C4-2B (cell line): ENCODE measurements at regions not wholly inside any gene's neighbourhood (a gene's known extent, or its start where the extent isn't known, plus 50 kb on each side); places are given as distances from the start of the nearest gene placed in this dataset.

ENCODE experiments used
- CTCF ChIP-seq: fragments of 450-650 bp; conservative IDR thresholded peaks from 2 replicates; pipeline ENCODE4 v1.5.1; 2017; ENCODE audit warnings: mild to moderate bottlenecking
- ZFX ChIP-seq: fragments of 450-650 bp; IDR thresholded peaks from 2 replicates; pipeline ENCODE4 v1.6.1; 2017

- no peak for TF ChIP-seq CTCF
- no peak for TF ChIP-seq ZFX
Observed at GRCh38 chr22:48238284-48238915, 1476.0 kb downstream of the TBC1D22A start.
